ENCODE measurements at regions not wholly inside any gene's neighbourhood (a gene's known extent, or its start where the extent isn't known, plus 50 kb on each side); places are given as distances from the start of the nearest gene placed in this dataset.

- TF ChIP-seq GATA2 (IDR thresholded peaks at IDR 0.05; ENCODE audit: low read depth, low read length) (no peak), GATA3 (IDR thresholded peaks at IDR 0.05; ENCODE audit: low read depth, low read length) (no peak)
Observed at GRCh38 chr9:78940121-78940855, 631.5 kb upstream of the TLE4 start.

All from SH-SY5Y (cell line).